Adrenal gland (tissue), 9 donors: ENCODE measurements at regions not wholly inside any gene's neighbourhood (a gene's known extent, or its start where the extent isn't known, plus 50 kb on each side); places are given as distances from the start of the nearest gene placed in this dataset.
A peak's percentile ranks its signal among the peaks of the same experiment; 100 is the strongest.

Experiments
- DNase-seq, 7 donors: peaks; one replicate each; pipeline ENCODE4 v3.0.0-alpha.2; 2019 to 2020
- H3K27ac ChIP-seq, 5 donors: fragments of 200-600 bp; sonication (generic) in 4 of 5; 1 replicate in 3 of 5; 2 replicates in 2 of 5; pipeline versions ENCODE4 v1.5.1 to v1.8.0; 2016 to 2020; ENCODE audit warnings: mild to moderate bottlenecking in 1 of 5
- H3K27me3 ChIP-seq: fragments of 200-600 bp; 2 replicates; pipeline ENCODE4 v1.8.0; 2021
- H3K36me3 ChIP-seq, 2 donors: fragments of 200-600 bp; replicated peaks in 1 of 2; 1 replicate in 1 of 2; 2 replicates in 1 of 2; pipeline versions ENCODE4 v1.5.1 to v1.8.0; 2018 to 2022
- H3K4me1 ChIP-seq, 2 donors: fragments of 200-600 bp; replicated peaks in 1 of 2; 1 replicate in 1 of 2; 2 replicates in 1 of 2; pipeline versions ENCODE4 v1.5.1 to v1.8.0; 2018 to 2021
- H3K4me3 ChIP-seq, 4 donors: fragments of 200-600 bp; sonication (generic) in 3 of 4; one replicate each; pipeline ENCODE4 v1.5.1; 2016 to 2018
- H3K9me3 ChIP-seq, 3 donors: fragments of 200-600 bp; sonication (generic) in 1 of 3; replicated peaks in 1 of 3; 1 replicate in 2 of 3; 2 replicates in 1 of 3; pipeline versions ENCODE4 v1.5.1 to v1.8.0; 2016 to 2021
- POLR2A ChIP-seq, 2 donors: fragments of 450-650 bp; IDR thresholded peaks; one replicate each; pipeline ENCODE4 v1.6.1; 2017; ENCODE audit warnings: antibody characterized with exemption in 2 of 2, mild to moderate bottlenecking in 2 of 2, moderate library complexity in 1 of 2
- WGBS, 4 donors: extraction: QIAGEN DNeasy Blood & Tissue Kit in 2 of 4; methylation state at CpG; one replicate each; pipeline versions ENCODE4 v1.1.5 to v1.1.7; 2013 to 2017; 5-methylcytosine and 5-hydroxymethylcytosine counted together
- intact Hi-C, 2 donors: fragments of 100-400 bp; cut with DNase I; formaldehyde crosslinking; loops; one replicate each; pipeline versions ENCODE4 v1.14.1 to v1.15.0; 2022 to 2023
- TF ChIP-seq, protein P1 (sequence below), 6 experiments: fragments of 450-650 bp in 4 of 6; fragments of 200-600 bp in 2 of 6; sonication (generic) in 1 of 6; IDR thresholded peaks; 1 replicate in 5 of 6; 2 replicates in 1 of 6; pipeline versions ENCODE4 v1.5.1 to v1.8.0; 2016 to 2021; ENCODE audit warnings: antibody characterized with exemption in 6 of 6, mild to moderate bottlenecking in 2 of 6, moderate library complexity in 1 of 6
- donor health status: healthy with polysubstance abuse.
- donor health status: Bipolar disorder and iron deficiency.
- donor health status: DM: yes; HTN: yes; CAD: no.
- donor health status: DM: no; HTN: no; CAD: no.
- donor health status: DM: no; HTN: no; CAD: no.

- intact Hi-C loops, result loop anchor here in 1 of 2 donors (10.0 kb wide), 1 partner anchor 401 kb away; no protein-coding TSS in a partner anchor
- TF ChIP-seq, protein P1, sequence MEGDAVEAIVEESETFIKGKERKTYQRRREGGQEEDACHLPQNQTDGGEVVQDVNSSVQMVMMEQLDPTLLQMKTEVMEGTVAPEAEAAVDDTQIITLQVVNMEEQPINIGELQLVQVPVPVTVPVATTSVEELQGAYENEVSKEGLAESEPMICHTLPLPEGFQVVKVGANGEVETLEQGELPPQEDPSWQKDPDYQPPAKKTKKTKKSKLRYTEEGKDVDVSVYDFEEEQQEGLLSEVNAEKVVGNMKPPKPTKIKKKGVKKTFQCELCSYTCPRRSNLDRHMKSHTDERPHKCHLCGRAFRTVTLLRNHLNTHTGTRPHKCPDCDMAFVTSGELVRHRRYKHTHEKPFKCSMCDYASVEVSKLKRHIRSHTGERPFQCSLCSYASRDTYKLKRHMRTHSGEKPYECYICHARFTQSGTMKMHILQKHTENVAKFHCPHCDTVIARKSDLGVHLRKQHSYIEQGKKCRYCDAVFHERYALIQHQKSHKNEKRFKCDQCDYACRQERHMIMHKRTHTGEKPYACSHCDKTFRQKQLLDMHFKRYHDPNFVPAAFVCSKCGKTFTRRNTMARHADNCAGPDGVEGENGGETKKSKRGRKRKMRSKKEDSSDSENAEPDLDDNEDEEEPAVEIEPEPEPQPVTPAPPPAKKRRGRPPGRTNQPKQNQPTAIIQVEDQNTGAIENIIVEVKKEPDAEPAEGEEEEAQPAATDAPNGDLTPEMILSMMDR (IDR thresholded peaks at IDR 0.05), result no peak
- TF ChIP-seq POLR2A (IDR thresholded peaks at IDR 0.05), result no peak
- peak in 1 of 7 donors; percentile 45 for DNase-seq
- no peak overlapping the region for H3K4me3 ChIP-seq
- no peaks in the 10 kb centered on the region for H3K9me3 ChIP-seq
- WGBS, 4 donors, result 67 to 79% (median 72%) methylated on average over 25 to 28 of the region's 28 CpGs
- no peaks in the 10 kb centered on the region for H3K36me3 ChIP-seq
- peak overlapping the region in 1 of 5 donors; percentile 38 for H3K27ac ChIP-seq
- H3K27me3 ChIP-seq, result no peaks in the 10 kb centered on the region
- H3K4me1 ChIP-seq, result no peaks in the 10 kb centered on the region
Measured at GRCh38 chr6:167493976-167494697, 169.3 kb downstream of the TTLL2 start.

GRCh38 chr6:167494698-167495435, 170.0 kb downstream of the TTLL2 start:
- 78 to 91% (median 87%) methylated on average over 19 to 23 of the region's 23 CpGs for WGBS, 4 donors
- no peak for DNase-seq
- Histone ChIP-seq H3K27me3 (no peaks in the 10 kb centered on the region), H3K27ac (peak overlapping the region in 1 of 5 donors; percentile 38), H3K4me3 (no peak overlapping the region), H3K9me3 (no peaks in the 10 kb centered on the region), H3K4me1 (no peaks in the 10 kb centered on the region), H3K36me3 (no peaks in the 10 kb centered on the region)
- TF ChIP-seq POLR2A (IDR thresholded peaks at IDR 0.05), result no peak
- TF ChIP-seq, protein P1 (IDR thresholded peaks at IDR 0.05), result no peak
- intact Hi-C loops, result loop anchor here in 1 of 2 donors (10.0 kb wide), 1 partner anchor 400 kb away; no protein-coding TSS in a partner anchor

DNA sequence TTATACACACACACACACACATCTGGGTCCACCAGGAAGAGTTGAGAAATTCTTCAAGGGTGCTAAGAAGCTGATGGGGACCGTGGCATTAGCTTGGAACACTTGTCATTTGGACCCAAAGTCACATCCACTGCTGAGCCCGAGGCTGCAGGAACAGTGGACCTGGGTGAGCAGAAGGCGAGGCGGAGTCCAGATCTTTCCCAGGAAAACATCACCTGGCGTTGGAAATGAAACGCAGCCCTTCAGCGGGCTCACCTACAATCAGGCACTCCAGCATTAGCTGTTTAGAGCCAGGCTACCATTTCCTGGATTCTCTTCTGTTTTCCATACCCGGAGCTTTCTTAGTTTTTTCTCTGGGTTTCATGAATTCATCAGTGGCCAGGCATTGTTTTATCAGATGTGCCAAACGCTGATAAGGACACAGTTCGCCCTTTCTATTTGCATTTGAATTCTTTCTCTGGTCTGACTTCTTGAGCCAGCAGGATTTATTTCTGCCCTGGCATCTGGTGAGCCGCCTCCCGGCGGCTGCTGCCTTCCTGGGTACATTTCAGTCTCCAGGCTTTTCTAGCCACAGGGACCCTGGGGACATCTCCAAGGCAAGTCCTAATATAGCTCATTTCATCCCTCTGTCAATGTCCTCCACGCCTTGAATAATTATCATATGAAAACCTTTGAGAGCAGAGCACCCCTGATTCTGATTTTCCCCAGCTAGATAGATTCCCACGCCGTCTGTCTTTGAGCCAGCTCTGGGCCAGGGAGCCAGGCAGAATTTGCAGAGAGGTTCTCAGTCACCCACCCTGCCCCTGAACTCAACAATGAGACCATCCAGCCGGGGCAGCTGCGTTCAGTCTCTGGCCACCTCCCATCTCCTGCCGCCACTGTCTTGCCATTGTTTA, 170.9 kb downstream of the TTLL2 start:
- no peaks in the 10 kb centered on the region for H3K27me3 ChIP-seq
- H3K4me1 ChIP-seq, result no peaks in the 10 kb centered on the region
- TF ChIP-seq, protein P1 (IDR thresholded peaks at IDR 0.05), result no peak
- no peak for TF ChIP-seq POLR2A (IDR thresholded peaks at IDR 0.05)
- intact Hi-C loops, result loop anchor here in 1 of 2 donors (10.0 kb wide), 1 partner anchor 399 kb away; no protein-coding TSS in a partner anchor
- WGBS, 4 donors, result 51 to 60% (median 54%) methylated on average over 19 of the region's 19 CpGs
- no peak for DNase-seq
- H3K27ac ChIP-seq, result no peak overlapping the region
- H3K36me3 ChIP-seq, result no peaks in the 10 kb centered on the region
- no peaks in the 10 kb centered on the region for H3K9me3 ChIP-seq
- H3K4me3 ChIP-seq, result no peak overlapping the region
